T-helper 17 cell (primary cell): ENCODE measurements at regions not wholly inside any gene's neighbourhood (a gene's known extent, or its start where the extent isn't known, plus 50 kb on each side); places are given as distances from the start of the nearest gene placed in this dataset.

ENCODE experiments used
- ATAC-seq: fragments of 150-1000 bp; cut with Tn5 transposase; 2 replicates; pipeline ENCODE4 v1.10.0; 2021; ENCODE audit warnings: mild to moderate bottlenecking, moderate library complexity
- DNase-seq, 3 donors: peaks; one replicate each; pipeline versions ENCODE4 v3.0.0 to v3.0.0-alpha.2; 2020 to 2021
- H3K9me3 ChIP-seq: one replicate; pipeline ENCODE4 v1.7.0; 2013; ENCODE audit warnings: low read length, mild to moderate bottlenecking; ENCODE audit not compliant: control insufficient read depth, poor library complexity, severe bottlenecking
- H3K27ac Mint-ChIP-seq: one replicate; pipeline ENCODE4 v1.8.0; 2022; ENCODE audit warnings: mild to moderate bottlenecking, moderate library complexity, mixed read lengths
- H3K27me3 Mint-ChIP-seq: one replicate; pipeline ENCODE4 v1.8.0; 2022; ENCODE audit warnings: mixed read lengths
- H3K36me3 Mint-ChIP-seq: one replicate; pipeline ENCODE4 v1.8.0; 2022; ENCODE audit warnings: low read depth, mixed read lengths
- H3K4me1 Mint-ChIP-seq: one replicate; pipeline ENCODE4 v1.8.0; 2022; ENCODE audit warnings: mild to moderate bottlenecking, mixed read lengths
- H3K4me3 Mint-ChIP-seq: one replicate; pipeline ENCODE4 v1.8.0; 2022; ENCODE audit warnings: mild to moderate bottlenecking, moderate library complexity, mixed read lengths

- no peaks in the 10 kb centered on the region for H3K36me3 Mint-ChIP-seq
- DNase-seq (no peak), ATAC-seq (no peak)
- H3K4me1 Mint-ChIP-seq, result peaks cover 25% of the 10 kb centered on the region
- peak overlapping the region; percentile 32 for H3K27ac Mint-ChIP-seq
- H3K4me3 Mint-ChIP-seq, result peak overlapping the region; percentile 16
- H3K9me3 ChIP-seq, result no peaks in the 10 kb centered on the region
- peaks cover 11% of the 10 kb centered on the region for H3K27me3 Mint-ChIP-seq
Measured at GRCh38 chr17:72424505-72425117, 303.8 kb downstream of the SOX9 start.

GRCh38 chr17:72425133-72425793 is 304.4 kb downstream of the SOX9 start:
- Mint-ChIP-seq H3K27ac (peak overlapping the region; percentile 32), H3K27me3 (peaks cover 11% of the 10 kb centered on the region), H3K36me3 (no peaks in the 10 kb centered on the region), H3K4me3 (no peak overlapping the region), H3K4me1 (peaks cover 25% of the 10 kb centered on the region)
- DNase-seq, result no peak
- no peak for ATAC-seq
- H3K9me3 ChIP-seq, result no peaks in the 10 kb centered on the region

GRCh38 chr17:72425794-72426168 is 305.0 kb downstream of the SOX9 start:
- peaks cover 22% of the 10 kb centered on the region for H3K4me1 Mint-ChIP-seq
- no peaks in the 10 kb centered on the region for H3K9me3 ChIP-seq
- H3K36me3 Mint-ChIP-seq, result no peaks in the 10 kb centered on the region
- peaks cover 11% of the 10 kb centered on the region for H3K27me3 Mint-ChIP-seq
- ATAC-seq (no peak), DNase-seq (no peak)
- H3K27ac Mint-ChIP-seq, result no peak overlapping the region
- no peak overlapping the region for H3K4me3 Mint-ChIP-seq

- H3K36me3 Mint-ChIP-seq, result no peaks in the 10 kb centered on the region
- DNase-seq (no peak), ATAC-seq (no peak)
- H3K4me3 Mint-ChIP-seq, result no peak overlapping the region
- H3K4me1 Mint-ChIP-seq, result peaks cover 21% of the 10 kb centered on the region
- H3K9me3 ChIP-seq, result no peaks in the 10 kb centered on the region
- peaks cover 11% of the 10 kb centered on the region for H3K27me3 Mint-ChIP-seq
- no peak overlapping the region for H3K27ac Mint-ChIP-seq
Measured at GRCh38 chr17:72426321-72426720, 305.5 kb downstream of the SOX9 start.

- no peak overlapping the region for H3K27ac Mint-ChIP-seq
Measured at GRCh38 chr17:72426948-72427760, 306.3 kb downstream of the SOX9 start.

GRCh38 chr17:72427761-72428109 is 306.9 kb downstream of the SOX9 start:
- Mint-ChIP-seq H3K4me3 (no peak overlapping the region), H3K36me3 (no peaks in the 10 kb centered on the region), H3K27me3 (peaks cover 17% of the 10 kb centered on the region), H3K27ac (no peak overlapping the region), H3K4me1 (peaks cover 15% of the 10 kb centered on the region)
- no peaks in the 10 kb centered on the region for H3K9me3 ChIP-seq
- ATAC-seq, result no peak
- DNase-seq, result no peak

More at GRCh38 chr17:72426948-72427760, 306.3 kb downstream of the SOX9 start:
- no peaks in the 10 kb centered on the region for H3K36me3 Mint-ChIP-seq
- no peak for DNase-seq
- H3K9me3 ChIP-seq, result no peaks in the 10 kb centered on the region
- H3K4me3 Mint-ChIP-seq, result no peak overlapping the region
- H3K27me3 Mint-ChIP-seq, result peaks cover 14% of the 10 kb centered on the region
- H3K4me1 Mint-ChIP-seq, result peaks cover 14% of the 10 kb centered on the region
- ATAC-seq, result no peak

GRCh38 chr17:72429066-72429638 is 308.3 kb downstream of the SOX9 start:
- Mint-ChIP-seq H3K4me1 (peaks cover 9% of the 10 kb centered on the region), H3K36me3 (no peaks in the 10 kb centered on the region), H3K27ac (no peak overlapping the region), H3K27me3 (peaks cover 17% of the 10 kb centered on the region), H3K4me3 (no peak overlapping the region)
- H3K9me3 ChIP-seq, result no peaks in the 10 kb centered on the region
- ATAC-seq (no peak), DNase-seq (no peak)

GRCh38 chr17:72430611-72431432 is 310.0 kb downstream of the SOX9 start:
- ATAC-seq, result no peak
- no peaks in the 10 kb centered on the region for H3K9me3 ChIP-seq
- Mint-ChIP-seq H3K36me3 (no peaks in the 10 kb centered on the region), H3K27ac (no peak overlapping the region), H3K27me3 (peaks cover 13% of the 10 kb centered on the region), H3K4me1 (peaks cover 2% of the 10 kb centered on the region), H3K4me3 (no peak overlapping the region)
- DNase-seq, result no peak

GRCh38 chr17:72432143-72432621 is 311.4 kb downstream of the SOX9 start:
- H3K36me3 Mint-ChIP-seq, result peaks cover 2% of the 10 kb centered on the region
- peaks cover 17% of the 10 kb centered on the region for H3K27me3 Mint-ChIP-seq
- DNase-seq (no peak), ATAC-seq (no peak)
- no peak overlapping the region for H3K27ac Mint-ChIP-seq
- H3K4me1 Mint-ChIP-seq, result peaks cover 2% of the 10 kb centered on the region
- H3K4me3 Mint-ChIP-seq, result no peak overlapping the region
- no peaks in the 10 kb centered on the region for H3K9me3 ChIP-seq

GRCh38 chr17:72432881-72433280 is 312.1 kb downstream of the SOX9 start:
- peaks cover 2% of the 10 kb centered on the region for H3K36me3 Mint-ChIP-seq
- H3K4me1 Mint-ChIP-seq, result peaks cover 2% of the 10 kb centered on the region
- H3K9me3 ChIP-seq, result no peaks in the 10 kb centered on the region
- peaks cover 12% of the 10 kb centered on the region for H3K27me3 Mint-ChIP-seq
- DNase-seq (no peak), ATAC-seq (no peak)
- H3K4me3 Mint-ChIP-seq, result no peak overlapping the region
- no peak overlapping the region for H3K27ac Mint-ChIP-seq

GRCh38 chr17:72433797-72434196 is 313.0 kb downstream of the SOX9 start:
- Mint-ChIP-seq H3K36me3 (peaks cover 2% of the 10 kb centered on the region), H3K27ac (no peak overlapping the region), H3K4me1 (peaks cover 2% of the 10 kb centered on the region), H3K27me3 (peaks cover 10% of the 10 kb centered on the region), H3K4me3 (no peak overlapping the region)
- DNase-seq, result no peak
- no peaks in the 10 kb centered on the region for H3K9me3 ChIP-seq
- ATAC-seq, result no peak

GRCh38 chr17:72434581-72434980 is 313.8 kb downstream of the SOX9 start:
- H3K9me3 ChIP-seq, result no peaks in the 10 kb centered on the region
- ATAC-seq, result no peak
- Mint-ChIP-seq H3K27ac (no peak overlapping the region), H3K4me1 (peaks cover 2% of the 10 kb centered on the region), H3K36me3 (peaks cover 2% of the 10 kb centered on the region), H3K4me3 (no peak overlapping the region), H3K27me3 (peaks cover 10% of the 10 kb centered on the region)
- DNase-seq, result no peak
